ENCODE measurements at regions not wholly inside any gene's neighbourhood (a gene's known extent, or its start where the extent isn't known, plus 50 kb on each side); places are given as distances from the start of the nearest gene placed in this dataset.

- DNase-seq (ENCODE audit: low spot score): no peak
- H3K4me3 ChIP-seq (ENCODE audit: low read depth in 1 of 3, low read length in 3 of 3): no peak overlapping the region
- no peaks in the 10 kb centered on the region for H3K36me3 ChIP-seq (ENCODE audit: control insufficient read depth in 4 of 4, insufficient read depth in 3 of 4, low read depth in 1 of 4, low read length in 3 of 4)
- no peak for TF ChIP-seq FOXA2 (IDR thresholded peaks at IDR 0.05)
- TF ChIP-seq YY1 (IDR thresholded peaks at IDR 0.05): no peak
- TF ChIP-seq RXRA (IDR thresholded peaks at IDR 0.05): no peak
- no peak for TF ChIP-seq SP1 (IDR thresholded peaks at IDR 0.05)
- TF ChIP-seq GABPA (IDR thresholded peaks at IDR 0.05 in 1 of 2, conservative IDR thresholded peaks at IDR 0.05 in 1 of 2): no peak
- H3K27me3 ChIP-seq (ENCODE audit: control insufficient read depth in 4 of 4, insufficient read depth in 4 of 4, low read length in 3 of 4): no peaks in the 10 kb centered on the region
- no peak overlapping the region for H3K9ac ChIP-seq (ENCODE audit: low read depth in 1 of 2, low read length in 2 of 2)
- no peaks in the 10 kb centered on the region for H3K4me1 ChIP-seq (ENCODE audit: control insufficient read depth in 4 of 4, insufficient read depth in 4 of 4, low read length in 3 of 4)
- H3K9me3 ChIP-seq (ENCODE audit: control insufficient read depth in 4 of 4, low read length in 3 of 4): no peaks in the 10 kb centered on the region
- H3K27ac ChIP-seq (ENCODE audit: low read depth in 1 of 2, low read length in 2 of 2): no peak overlapping the region
These were observed 121.3 kb upstream of the WNT7A start for GRCh38 chr3:14001136-14001535.

- WGBS: 74% methylated on average over 2 of the region's 2 CpGs
- H3K27ac ChIP-seq (ENCODE audit: low read depth in 1 of 2, low read length in 2 of 2): no peak overlapping the region
These were observed 120.7 kb upstream of the WNT7A start for GRCh38 chr3:14000556-14000955.

More at GRCh38 chr3:14000556-14000955, 120.7 kb upstream of the WNT7A start:
- Histone ChIP-seq H3K4me3 (ENCODE audit: low read depth in 1 of 3, low read length in 3 of 3) (no peak overlapping the region), H3K9ac (ENCODE audit: low read depth in 1 of 2, low read length in 2 of 2) (no peak overlapping the region), H3K36me3 (ENCODE audit: control insufficient read depth in 4 of 4, insufficient read depth in 3 of 4, low read depth in 1 of 4, low read length in 3 of 4) (no peaks in the 10 kb centered on the region), H3K9me3 (ENCODE audit: control insufficient read depth in 4 of 4, low read length in 3 of 4) (peaks cover 0 to under 1% (median 0%) of the 10 kb centered on the region in 4 donors), H3K27me3 (ENCODE audit: control insufficient read depth in 4 of 4, insufficient read depth in 4 of 4, low read length in 3 of 4) (no peaks in the 10 kb centered on the region), H3K4me1 (ENCODE audit: control insufficient read depth in 4 of 4, insufficient read depth in 4 of 4, low read length in 3 of 4) (no peaks in the 10 kb centered on the region)
- no peak for DNase-seq (ENCODE audit: low spot score)
- TF ChIP-seq ZBTB33 (IDR thresholded peaks at IDR 0.05) (no peak), TAF1 (conservative IDR thresholded peaks at IDR 0.05) (no peak), RAD21 (IDR thresholded peaks at IDR 0.05) (no peak), YY1 (IDR thresholded peaks at IDR 0.05) (no peak), FOXA2 (IDR thresholded peaks at IDR 0.05) (no peak), HNF4G (IDR thresholded peaks at IDR 0.05) (no peak), FOXA1 (IDR thresholded peaks at IDR 0.05) (no peak), GABPA (IDR thresholded peaks at IDR 0.05 in 1 of 2, conservative IDR thresholded peaks at IDR 0.05 in 1 of 2) (no peak), RXRA (IDR thresholded peaks at IDR 0.05) (no peak), REST (IDR thresholded peaks at IDR 0.05) (no peak), MAX (IDR thresholded peaks at IDR 0.05) (no peak), ATF3 (IDR thresholded peaks at IDR 0.05) (no peak)
